ENCODE measurements at regions not wholly inside any gene's neighbourhood (a gene's known extent, or its start where the extent isn't known, plus 50 kb on each side); places are given as distances from the start of the nearest gene placed in this dataset.

DNA sequence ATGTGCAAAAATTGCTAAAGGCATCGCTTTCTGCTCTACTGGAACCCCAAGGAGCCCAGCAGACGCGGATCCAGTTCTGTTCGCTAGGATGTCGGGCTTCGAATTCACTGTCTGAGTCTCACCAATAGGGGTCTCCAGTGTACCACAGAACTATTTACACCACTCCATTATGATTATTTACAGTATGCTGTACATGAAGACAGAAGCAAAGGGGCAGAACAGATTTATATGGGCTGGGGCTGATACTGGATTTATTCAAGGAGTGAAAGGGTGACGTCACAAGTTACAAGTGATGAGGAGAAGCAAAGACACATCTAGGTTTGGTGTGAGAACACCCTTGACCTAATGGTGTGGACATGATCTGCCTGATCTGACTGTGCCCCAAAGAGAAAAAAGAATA lies 185.3 kb upstream of the ATP5MC3 start:
- TF ChIP-seq, protein P1, sequence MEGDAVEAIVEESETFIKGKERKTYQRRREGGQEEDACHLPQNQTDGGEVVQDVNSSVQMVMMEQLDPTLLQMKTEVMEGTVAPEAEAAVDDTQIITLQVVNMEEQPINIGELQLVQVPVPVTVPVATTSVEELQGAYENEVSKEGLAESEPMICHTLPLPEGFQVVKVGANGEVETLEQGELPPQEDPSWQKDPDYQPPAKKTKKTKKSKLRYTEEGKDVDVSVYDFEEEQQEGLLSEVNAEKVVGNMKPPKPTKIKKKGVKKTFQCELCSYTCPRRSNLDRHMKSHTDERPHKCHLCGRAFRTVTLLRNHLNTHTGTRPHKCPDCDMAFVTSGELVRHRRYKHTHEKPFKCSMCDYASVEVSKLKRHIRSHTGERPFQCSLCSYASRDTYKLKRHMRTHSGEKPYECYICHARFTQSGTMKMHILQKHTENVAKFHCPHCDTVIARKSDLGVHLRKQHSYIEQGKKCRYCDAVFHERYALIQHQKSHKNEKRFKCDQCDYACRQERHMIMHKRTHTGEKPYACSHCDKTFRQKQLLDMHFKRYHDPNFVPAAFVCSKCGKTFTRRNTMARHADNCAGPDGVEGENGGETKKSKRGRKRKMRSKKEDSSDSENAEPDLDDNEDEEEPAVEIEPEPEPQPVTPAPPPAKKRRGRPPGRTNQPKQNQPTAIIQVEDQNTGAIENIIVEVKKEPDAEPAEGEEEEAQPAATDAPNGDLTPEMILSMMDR (IDR thresholded peaks at IDR 0.05): peak in 2 of 3 donors; percentile 53 to 59
- no peak for TF ChIP-seq POLR2A (IDR thresholded peaks at IDR 0.05)
